GM12892 (cell line): ENCODE measurements at regions not wholly inside any gene's neighbourhood (a gene's known extent, or its start where the extent isn't known, plus 50 kb on each side); places are given as distances from the start of the nearest gene placed in this dataset.

Experiments
- POLR2A ChIP-seq: IDR thresholded peaks from 2 replicates; pipeline ENCODE4 v1.6.1; 2011; ENCODE audit warnings: low read depth, low read length, control low read depth
- POLR2AphosphoS5 ChIP-seq: IDR thresholded peaks from 2 replicates; pipeline ENCODE4 v1.6.1; 2011; ENCODE audit warnings: low read depth, low read length, control low read depth

DNA sequence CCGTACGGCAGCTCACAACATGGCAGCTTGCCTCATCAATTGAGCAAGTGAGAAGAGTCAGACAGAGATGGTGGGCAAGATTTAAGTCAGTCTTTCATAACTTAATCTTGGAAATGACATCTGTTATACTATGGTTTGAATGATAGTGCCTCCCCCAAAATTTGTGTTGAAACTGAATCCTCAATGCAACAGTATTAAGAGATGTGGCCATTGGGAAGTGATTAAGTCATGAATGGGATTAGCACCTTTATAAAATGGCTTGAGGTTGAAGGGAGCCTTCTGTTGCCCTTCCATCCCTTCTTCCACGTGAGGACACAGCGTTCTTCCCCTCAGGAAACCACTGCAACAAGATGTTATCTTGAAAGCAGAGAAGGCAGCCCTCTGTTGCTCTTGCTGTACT lies 124.2 kb downstream of the C12orf75 start:
- TF ChIP-seq POLR2A = no peak
- TF ChIP-seq POLR2AphosphoS5 = no peak
